Left hindlimb (tissue), 1 donor: ENCODE measurements at regions not wholly inside any gene's neighbourhood (a gene's known extent, or its start where the extent isn't known, plus 50 kb on each side); places are given as distances from the start of the nearest gene placed in this dataset.

ENCODE experiments used
- DNase-seq: peaks from one replicate; pipeline ENCODE4 v3.0.0-alpha.2; 2018

- no peak for DNase-seq
These were observed 50.4 kb upstream of the CTNNBL1 start for GRCh38 chr20:37643400-37643799.

GRCh38 chr20:37642246-37642645 lies 51.6 kb upstream of the CTNNBL1 start:
- DNase-seq: no peak

GRCh38 chr20:37640600-37641561 lies 52.9 kb upstream of the CTNNBL1 start:
- DNase-seq: no peak

GRCh38 chr20:37638527-37638926 lies 55.3 kb upstream of the CTNNBL1 start:
- no peak for DNase-seq

- DNase-seq: no peak
These were observed 56.9 kb upstream of the CTNNBL1 start for GRCh38 chr20:37636977-37637376.

GRCh38 chr20:37636212-37636975 lies 57.4 kb upstream of the CTNNBL1 start:
- DNase-seq: no peak

- DNase-seq: no peak
These were observed 62.8 kb upstream of the CTNNBL1 start for GRCh38 chr20:37630993-37631392.

GRCh38 chr20:37630166-37630565 lies 63.7 kb upstream of the CTNNBL1 start:
- no peak for DNase-seq

- DNase-seq: no peak
These were observed 66.1 kb upstream of the CTNNBL1 start for GRCh38 chr20:37627767-37628130.

- DNase-seq: peak; percentile 68
These were observed 66.6 kb upstream of the CTNNBL1 start for GRCh38 chr20:37627060-37627766.

GRCh38 chr20:37624963-37625362 lies 68.9 kb upstream of the CTNNBL1 start:
- DNase-seq: no peak

GRCh38 chr20:37622728-37623127 lies 71.1 kb upstream of the CTNNBL1 start:
- DNase-seq: no peak

GRCh38 chr20:37619496-37619895 lies 74.3 kb upstream of the CTNNBL1 start:
- DNase-seq: no peak

GRCh38 chr20:37616110-37616425 lies 77.8 kb upstream of the CTNNBL1 start:
- DNase-seq: no peak

GRCh38 chr20:37615340-37616109 lies 78.3 kb upstream of the CTNNBL1 start:
- DNase-seq: no peak

- DNase-seq: no peak
These were observed 82.0 kb upstream of the CTNNBL1 start for GRCh38 chr20:37611852-37612251.

- DNase-seq: no peak
These were observed 82.5 kb upstream of the CTNNBL1 start for GRCh38 chr20:37611346-37611745.

- DNase-seq: no peak
These were observed 82.6 kb upstream of the BLCAP start for GRCh38 chr20:37610203-37610798.

GRCh38 chr20:37602634-37603033 lies 75.0 kb upstream of the BLCAP start:
- DNase-seq: no peak

GRCh38 chr20:37600486-37600885 lies 72.8 kb upstream of the BLCAP start:
- no peak for DNase-seq

GRCh38 chr20:37598575-37599342 lies 71.1 kb upstream of the BLCAP start:
- no peak for DNase-seq
